ENCODE measurements at regions not wholly inside any gene's neighbourhood (a gene's known extent, or its start where the extent isn't known, plus 50 kb on each side); places are given as distances from the start of the nearest gene placed in this dataset.

DNA sequence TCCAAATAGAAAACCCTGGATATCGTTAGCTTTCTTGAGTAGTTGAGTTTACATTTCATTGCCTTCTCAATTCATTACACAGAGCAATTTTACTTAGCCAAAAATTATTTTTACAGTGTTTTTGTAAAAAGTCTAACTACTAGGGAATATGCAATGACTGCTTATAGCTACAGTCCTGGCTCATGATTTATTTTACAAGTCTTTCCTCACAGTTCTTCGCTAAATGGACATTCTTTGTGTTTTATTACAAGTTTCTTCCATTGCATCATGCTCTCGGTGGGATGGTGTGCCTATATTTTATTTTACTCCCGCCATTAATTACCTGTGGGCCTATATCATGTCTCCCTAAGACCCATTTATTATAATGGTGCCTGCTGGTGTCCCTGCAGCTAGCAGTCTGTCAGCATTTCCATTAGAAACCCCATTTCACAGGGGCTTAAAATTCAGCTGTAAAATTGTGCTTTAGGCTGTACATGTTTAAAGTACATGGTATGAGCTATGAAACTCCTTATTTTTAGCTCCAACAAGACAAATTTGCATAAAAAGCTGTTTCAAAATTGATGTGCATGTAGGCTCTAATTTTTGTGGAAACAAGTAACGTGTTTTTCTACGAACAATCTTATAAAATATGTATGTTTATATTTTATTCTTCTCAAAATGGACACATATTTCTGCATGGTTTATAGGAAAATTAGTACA lies 227.4 kb downstream of the SLC7A11 start:
- DNase-seq = no peak

DNA sequence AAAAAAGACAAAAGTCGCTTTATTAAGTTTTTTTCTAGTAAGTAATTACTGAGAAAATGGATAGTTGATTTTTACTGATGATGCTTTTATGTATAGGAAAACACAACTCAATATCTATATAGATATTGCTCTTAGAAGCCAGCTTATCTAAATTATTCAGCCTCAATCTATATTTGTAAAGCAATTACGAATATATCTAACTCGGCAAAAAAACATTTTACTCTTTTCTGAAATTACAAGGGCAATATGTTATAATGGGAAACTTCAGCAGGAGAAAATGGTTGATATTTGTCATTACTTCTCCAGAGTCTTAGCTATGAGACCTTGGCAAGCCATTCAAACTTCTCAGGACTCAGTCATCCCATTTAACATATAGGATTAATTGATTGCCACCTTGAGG lies 228.5 kb downstream of the SLC7A11 start:
- DNase-seq = no peak

DNA sequence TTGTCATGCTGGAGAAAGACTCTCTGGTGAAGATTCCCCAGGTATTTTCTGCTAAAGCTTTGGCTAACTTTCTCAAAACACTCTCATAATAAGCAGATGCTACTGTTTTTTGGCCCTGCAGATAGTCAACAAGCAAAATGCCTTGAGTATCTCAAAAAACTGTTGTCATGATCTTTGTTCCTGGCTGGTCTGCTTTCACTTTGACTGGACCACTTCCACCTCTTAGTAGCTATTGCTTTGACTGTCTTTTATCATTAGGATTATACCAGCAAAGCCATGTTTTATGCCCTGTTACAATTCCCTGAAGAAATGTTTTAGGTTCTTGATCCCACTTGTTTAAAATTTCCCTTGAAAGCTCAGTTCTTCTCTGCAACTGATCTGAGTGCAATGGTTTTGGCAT lies 231.5 kb downstream of the SLC7A11 start:
- no peak for DNase-seq

DNA sequence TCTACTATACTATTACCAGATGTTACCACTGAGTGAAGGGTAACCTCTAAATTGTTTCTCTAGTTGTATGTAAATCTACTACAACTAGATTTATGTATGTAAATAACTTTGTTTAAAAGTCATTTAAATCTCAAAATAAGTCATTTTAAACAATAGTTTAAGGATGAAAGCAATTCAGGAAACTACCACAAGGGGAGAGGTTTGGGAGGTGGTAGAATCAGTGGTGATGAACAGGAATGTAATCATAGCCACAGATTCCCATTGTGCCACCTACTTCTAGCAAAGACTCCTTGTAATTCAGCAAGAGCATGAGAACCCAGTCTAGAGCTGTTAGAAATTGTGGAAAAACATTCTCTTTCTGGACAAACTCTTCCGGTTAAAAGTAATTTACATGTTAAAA lies 234.6 kb downstream of the SLC7A11 start:
- no peak for DNase-seq

DNA sequence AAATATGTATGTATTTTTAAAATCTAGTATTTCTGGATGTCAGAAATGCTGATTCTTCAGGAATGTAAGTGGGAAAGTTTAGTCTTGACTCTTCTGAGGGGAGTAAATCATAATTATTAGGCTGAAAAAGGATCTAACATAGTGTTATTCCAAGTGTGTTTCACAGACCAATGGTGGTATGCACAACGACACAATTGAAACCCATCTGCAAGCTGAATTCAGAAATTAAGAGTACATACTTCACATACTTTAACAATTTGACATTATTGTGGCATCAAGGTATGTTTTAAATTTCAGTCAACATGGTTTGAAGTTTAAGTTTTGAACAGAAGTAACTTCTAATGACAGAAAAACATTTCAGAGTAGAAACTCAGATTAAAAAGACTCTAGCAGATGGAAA lies 236.7 kb downstream of the SLC7A11 start:
- no peak for DNase-seq

DNA sequence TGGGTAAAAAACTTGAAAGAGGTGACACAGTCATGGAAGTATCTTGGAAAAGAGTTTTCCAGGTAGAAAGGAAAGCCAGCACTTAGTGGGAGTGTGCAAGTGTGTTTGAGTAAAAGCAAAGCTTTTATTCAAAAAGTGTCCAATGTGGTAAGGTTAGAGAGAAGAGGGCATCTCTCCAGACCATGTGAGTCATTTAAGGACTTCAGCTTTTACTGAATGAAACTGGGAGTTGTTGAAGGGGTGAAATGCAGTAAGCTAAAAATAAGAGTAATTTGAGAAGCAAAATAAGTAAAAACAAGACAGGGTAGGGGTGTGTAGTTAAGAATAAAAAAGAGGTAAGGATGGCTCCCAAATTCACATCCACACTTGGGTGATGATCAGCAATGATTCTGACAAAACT lies 238.9 kb downstream of the SLC7A11 start:
- no peak for DNase-seq

DNA sequence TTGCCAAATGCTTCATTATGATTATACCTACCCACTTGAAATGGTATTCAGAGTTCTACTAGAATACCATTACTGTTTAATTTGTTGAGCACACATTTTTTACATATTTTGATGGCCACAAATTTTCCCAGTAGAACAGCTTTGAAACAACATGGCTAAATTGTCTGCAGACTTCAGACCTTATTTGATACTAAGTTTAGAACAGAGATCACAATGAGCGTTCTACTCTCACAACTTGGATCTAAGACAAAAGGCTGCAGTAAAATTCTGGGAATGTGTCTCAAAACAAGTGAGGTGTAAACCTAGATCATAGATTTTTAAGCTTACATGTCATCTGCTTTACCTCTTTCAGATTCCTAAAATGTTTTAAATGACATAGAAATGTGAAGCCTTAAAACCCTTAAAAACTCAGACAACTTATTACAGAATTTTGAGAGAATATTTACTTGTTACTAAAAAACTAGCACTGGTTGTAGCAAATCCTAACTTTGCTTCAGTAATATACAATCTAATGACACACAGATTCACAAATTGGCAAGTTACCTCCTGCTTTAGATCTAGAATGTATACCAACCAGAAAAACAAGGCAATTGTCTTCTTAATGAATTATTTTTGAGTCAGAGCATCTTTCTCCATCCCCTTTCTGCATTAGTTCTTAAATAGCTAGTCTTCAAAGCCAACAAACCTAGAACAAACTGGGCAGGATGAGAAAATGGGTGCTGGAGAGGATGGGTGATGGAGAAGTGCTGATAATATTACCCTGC lies 243.3 kb downstream of the SLC7A11 start:
- no peak for DNase-seq

DNA sequence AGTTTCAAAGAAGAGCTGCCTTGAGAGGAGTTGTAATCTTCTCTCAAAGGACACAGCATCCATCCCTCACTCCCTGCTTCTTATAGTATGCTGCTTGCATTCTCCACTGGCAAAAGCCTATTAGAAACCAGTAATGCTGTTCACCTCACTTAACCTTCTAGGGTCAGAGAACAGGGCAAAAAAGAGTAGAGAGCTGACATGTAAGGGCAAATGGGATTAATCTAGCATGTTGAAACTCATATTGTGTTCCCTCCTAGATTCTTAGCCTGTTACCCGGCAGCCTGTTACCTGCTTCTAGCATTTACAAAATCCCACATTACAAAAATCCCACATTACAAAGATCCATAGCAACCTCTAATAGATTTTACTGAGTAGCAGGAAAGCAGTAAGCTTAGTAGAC lies 244.7 kb downstream of the SLC7A11 start:
- DNase-seq = no peak

DNA sequence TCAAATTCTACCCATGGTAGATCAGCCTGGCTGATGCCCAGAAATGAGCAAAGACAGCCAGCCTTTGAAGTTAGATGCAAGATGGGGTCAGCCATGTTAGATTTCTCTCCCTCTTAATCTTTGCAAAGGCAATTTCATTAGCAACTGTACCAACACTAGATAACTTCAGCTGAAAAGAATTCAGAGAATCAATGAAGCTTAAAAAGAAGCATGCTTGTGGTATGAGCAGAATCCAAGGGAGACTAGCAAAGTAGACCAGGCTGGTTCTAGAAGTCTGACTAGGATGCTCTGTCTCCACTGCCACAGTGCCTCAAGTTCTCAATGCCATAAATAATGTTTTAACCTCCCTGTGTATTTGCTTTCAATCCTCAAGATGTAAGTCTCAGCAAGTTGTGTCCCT lies 247.3 kb downstream of the SLC7A11 start:
- no peak for DNase-seq

DNA sequence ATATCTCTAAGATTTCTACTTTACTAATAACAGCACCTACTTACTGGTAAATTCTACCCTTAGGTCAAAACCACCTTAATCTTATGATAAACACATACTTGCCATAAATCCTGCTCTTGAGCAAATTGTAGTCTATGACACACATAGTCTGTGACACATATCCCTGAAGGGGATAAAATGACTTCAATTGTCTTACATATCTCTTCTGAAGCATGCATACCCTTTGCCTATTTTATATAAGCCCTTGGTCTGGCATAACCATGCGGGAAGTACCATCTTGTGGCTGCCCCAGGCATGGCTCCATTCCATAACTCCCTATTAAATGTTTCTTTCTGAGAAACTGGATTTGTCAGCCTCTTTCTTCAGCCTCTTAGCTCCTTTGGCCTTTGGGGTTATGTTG lies 248.9 kb downstream of the SLC7A11 start:
- no peak for DNase-seq

DNA sequence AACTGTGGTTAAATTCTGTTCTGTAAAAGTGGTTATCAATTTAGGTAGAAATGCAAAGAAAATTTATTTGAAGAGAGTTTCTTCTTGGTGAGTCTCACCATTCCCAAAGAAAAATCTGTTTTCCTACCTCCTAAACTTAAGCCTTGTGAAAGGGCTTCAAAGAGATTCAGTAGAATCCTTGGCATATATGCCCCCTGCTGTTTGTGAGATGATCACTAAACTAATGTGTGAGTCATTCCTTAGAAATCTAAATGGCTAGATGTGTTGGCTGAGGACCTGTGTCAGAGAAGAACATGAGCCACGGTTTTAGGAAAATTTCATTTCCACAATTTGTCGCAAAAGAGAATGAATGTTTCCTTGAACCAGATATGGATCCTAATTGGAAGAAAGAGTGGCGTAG lies 260.9 kb downstream of the SLC7A11 start:
- no peak for DNase-seq

DNA sequence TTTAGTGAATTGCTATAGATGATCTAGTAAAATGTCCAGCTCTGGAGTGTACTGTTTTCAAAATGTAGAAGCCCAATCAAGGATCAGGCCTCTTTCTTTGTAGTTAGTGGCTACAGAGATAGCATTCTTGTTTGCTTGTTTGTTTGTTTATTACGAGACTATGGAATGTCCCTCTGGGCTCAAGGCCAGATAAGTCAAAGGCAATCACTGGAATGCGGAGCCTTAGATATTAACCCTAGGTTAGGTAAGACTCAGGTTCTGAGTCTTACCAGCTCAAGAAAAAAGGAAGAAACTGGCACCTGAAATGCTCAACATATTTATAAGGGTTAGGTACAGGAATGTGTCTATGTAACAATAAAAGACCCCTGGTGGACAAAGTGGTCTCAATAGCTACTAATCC lies 261.5 kb downstream of the SLC7A11 start:
- DNase-seq = no peak

DNA sequence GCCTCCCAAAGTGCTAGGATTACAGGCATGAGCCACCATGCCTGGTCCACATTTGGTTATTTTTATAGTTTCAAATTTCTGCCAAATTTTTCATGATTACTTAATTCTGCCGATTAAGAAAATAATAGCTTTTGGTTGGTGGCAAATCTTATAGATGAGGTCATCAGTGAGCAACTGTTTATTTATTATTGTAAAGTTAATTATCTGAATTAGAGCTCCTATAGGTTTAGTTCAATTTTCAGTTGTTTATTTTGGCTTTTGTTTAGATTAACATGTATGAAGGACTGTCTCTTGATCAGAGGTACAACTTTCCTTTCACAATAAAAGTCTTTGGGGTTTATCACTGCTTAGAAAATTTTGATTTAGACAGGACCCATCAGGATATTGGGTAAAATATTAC lies 262.2 kb downstream of the SLC7A11 start:
- DNase-seq = no peak

DNA sequence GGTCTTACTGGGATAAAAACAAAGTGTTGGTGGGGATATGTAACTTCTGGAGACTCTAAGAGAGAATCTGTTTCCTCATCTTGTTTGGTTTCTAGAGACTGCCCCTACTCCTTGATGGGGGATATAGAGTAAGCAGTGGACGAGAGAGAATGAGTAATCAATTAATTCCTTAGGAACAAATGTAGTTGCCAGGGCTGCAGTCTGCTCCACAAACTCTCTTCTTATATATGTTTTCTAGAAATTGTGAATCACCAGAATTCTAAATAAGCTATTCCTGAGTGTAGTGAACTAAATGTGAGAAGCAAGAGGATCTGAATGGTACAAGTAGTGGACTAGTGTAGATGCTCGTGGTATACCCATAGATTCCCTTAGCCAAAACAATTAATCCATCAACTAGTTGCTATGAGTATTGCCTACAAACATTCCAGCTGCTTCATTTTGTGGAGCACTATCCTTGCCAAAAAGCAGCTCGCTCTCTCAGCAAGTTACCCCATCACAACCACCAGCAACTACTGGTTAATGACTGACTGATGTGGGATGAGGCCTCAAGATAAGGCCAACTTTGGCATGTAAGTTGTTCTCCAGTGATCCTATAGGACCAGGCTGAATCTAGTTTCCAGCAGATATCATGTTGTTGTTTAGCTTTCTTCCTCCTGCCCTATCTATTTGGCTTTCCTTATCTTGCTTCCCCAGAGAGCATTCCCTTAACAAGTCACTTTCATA lies 273.0 kb downstream of the SLC7A11 start:
- DNase-seq = no peak

DNA sequence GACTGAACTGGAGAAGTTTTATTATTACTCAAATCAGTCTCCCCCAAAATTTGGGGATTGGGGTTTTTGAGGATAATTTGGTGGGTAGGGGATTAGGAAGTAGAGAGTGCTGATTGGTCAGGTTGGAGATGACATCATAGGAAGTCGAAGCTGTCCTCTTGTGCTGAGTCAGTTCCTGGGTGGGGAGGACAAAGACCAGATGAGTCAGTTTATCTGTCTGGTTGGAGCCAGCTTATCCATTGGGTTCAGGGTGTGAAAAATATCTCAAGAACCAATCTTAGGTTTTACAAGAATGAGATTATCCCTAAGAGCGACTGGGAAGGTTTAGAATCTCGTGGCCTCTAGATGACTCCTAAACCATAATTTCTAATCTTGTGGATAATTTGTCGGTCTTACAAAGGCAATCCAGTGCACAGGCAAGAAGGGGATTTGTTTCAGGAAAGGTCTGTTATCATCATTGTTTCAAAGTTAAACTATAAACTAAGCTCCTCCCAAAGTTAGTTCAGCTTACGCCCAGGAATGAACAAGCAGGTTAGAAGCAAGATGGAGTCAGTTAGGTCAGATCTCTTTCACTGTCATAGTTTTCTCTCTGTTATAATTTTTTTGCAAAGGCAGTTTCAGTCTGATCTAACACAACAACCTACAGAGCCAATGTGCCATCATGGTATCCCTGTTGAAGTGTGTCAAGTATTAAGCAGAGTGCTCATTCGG lies 274.5 kb downstream of the SLC7A11 start:
- DNase-seq = no peak

DNA sequence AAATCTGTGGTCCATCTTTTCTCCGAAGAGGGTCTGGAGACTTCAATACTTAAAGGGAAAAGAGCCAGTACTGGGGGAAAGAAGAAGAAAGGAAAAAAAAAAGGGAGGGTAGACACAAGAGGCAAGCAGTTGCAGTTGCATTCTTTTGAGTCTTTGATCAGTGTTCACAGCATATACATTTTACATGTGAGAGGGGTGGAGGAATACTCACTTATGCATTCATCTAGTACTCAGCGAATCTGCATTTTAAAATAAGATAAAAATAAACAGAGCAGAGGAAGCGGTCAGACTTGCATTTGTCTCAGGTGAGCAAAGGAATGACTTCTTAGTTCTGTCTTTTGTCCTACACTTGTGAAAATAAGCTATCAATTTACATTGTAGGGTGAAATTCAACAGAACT lies 275.6 kb downstream of the SLC7A11 start:
- DNase-seq = no peak

DNA sequence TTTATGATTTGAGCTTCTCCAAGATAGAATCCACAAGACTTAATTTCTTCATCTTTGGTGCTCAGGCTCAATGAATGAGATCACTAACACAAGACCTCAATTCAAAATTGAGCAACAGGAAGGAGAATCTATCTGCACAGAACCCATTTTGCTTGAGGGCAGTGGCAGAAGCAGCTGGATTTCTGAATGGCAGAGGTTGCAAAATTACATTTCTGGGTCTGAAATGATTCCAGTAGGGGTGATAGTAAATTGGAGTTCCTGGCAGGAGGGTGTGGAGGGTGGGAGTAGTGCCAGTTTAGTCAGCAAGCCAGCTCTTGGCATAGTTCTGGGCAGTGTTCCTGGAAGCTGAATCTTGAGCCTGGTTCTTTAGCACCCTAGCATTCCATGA lies 281.1 kb downstream of the SLC7A11 start:
- DNase-seq = no peak

DNA sequence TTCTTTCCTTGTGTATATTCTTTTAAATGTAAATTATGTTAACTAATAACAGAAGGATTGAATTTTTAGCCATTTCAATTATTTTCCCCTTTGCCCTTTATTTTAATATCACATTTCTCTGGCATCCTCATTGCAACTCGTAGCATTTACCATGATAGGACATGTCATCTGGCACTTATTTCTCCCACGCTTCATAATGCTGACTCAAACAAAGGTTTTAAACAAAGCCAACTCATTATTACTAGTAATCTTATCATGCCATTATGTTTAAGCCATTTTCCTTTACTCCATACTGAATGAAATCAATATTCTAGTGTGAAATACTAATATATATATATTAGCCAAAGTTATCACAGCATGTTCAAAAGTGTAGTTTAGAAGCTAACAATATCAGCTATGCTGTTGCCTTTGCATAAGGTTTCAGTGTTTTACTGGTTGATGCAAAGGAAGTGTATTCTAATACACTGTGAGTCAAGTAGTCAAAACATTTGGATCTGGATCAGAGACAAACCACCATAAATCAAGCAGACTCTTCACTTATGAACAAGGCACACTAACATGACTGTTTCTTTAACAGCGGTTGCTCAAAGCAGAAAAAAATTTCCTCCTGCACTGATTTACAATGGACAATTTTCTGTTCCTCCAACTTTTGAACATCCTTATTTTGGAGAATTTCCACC lies 281.6 kb downstream of the SLC7A11 start:
- DNase-seq = no peak

DNA sequence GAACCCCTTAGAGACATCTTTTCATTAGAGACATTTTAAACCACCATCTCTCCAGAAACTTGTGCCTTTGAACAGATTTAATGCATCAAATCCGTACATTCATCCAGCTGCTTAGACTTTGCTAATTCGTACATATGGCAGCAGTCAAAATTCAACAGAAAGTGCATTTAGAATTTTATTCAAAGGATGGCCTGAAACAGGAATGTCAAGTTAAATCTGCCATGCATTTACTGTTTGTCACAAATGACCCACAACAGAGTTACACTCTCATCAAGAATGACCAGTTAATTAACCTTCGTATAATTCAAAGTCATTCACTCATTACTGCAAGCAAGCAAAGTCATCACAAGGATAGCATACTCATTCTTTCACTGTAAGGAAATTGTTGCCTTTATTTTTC lies 284.3 kb downstream of the SLC7A11 start:
- DNase-seq = no peak

DNA sequence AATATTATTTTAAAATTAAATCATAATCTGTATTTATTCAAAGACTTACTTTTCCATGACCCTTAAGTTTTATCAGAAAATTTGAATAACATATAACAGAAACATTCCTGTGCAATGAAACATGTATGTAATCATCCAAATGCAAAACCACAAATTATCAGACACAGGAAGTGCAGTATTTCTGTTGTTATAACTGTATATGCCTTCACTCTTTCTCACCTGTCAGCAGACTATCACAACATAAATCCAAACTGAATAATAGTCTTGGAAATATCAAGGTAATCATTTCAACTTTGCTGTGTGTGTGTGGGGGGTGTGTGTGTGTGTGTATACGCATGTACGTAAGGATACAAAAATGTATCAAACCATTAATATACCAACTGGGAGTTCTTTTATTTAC lies 285.9 kb downstream of the SLC7A11 start:
- no peak for DNase-seq

DNA sequence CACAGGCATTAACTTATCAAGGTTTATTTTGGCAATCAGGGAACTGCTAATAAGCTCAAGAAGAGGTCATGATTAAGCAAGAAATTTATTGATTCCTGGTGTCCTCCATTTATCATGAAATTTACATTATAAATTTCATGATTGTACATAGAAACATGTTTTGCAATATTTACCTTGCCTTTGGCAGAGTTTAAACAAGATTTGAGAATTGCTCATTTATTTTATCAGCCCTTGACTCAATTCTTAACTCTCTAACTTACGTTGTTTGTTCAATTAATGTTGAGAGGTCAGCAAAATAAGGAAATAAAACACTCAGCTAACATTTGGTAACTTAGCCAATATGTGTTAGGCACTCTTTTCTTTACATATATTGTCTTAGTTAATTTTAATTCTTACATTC lies 286.6 kb downstream of the SLC7A11 start:
- DNase-seq = no peak

DNA sequence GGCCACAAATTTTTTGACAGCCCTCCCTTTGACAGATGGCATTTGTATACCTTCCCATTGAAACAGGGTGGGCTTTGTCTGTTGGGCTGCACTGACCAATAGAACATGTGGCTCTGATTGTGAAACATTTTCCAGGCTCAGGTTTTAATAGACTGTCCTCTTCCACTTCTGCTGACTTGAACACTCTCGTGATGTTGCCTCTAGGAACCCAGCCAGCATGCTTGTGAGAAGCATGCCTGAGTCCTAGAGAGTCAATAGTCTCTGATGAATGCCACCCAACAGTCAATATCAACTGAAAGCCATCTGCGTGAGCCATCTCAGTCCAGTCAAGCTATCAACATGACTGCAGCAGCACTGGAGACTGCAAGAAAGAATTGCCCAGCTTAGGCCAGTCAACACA lies 290.0 kb downstream of the SLC7A11 start:
- no peak for DNase-seq

DNA sequence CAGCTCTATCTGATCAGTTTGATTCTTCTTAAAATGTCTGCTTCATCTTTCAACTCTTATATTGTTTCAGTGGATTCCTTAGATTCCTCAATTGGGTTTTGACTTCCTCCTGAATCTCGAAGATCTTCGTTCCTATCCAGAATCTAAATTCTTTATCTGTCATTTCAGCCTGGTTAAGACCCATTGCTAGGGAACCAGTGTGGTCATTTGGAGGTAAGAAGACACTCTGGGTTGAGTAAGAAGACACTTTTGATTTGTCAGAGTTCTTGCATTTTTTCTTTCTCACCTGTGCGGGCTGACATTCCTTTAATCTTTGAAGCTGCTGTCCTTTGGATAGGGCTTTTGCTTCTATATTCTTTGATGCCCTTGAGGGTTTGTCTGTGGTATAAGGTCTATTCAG lies 291.9 kb downstream of the SLC7A11 start:
- no peak for DNase-seq
